SK-N-SH (cell line): ENCODE measurements at regions not wholly inside any gene's neighbourhood (a gene's known extent, or its start where the extent isn't known, plus 50 kb on each side); places are given as distances from the start of the nearest gene placed in this dataset.

Source experiments
- CTCF ChIA-PET: fragments of 300-600, 350-600 bp; formaldehyde crosslinking; extraction: SDS; loops from one replicate; lab custom pipeline; 2021; lab: Yijun Ruan, JAX
- POLR2A ChIA-PET: fragments of 350-600 bp; sonication (Branson Sonifier 250); formaldehyde crosslinking; extraction: SDS; loops from one replicate; lab custom pipeline; 2020; ENCODE audit warnings: antibody characterized with exemption, inconsistent platforms; lab: Yijun Ruan, JAX
- DNase-seq: peaks from one replicate; pipeline ENCODE4 v3.0.0; 2012
- H2AFZ ChIP-seq: fragments of 200-600 bp; sonication (generic); 2 replicates; pipeline ENCODE4 v1.8.1; 2016; ENCODE audit warnings: antibody characterized with exemption, mild to moderate bottlenecking, low read depth
- H3F3A ChIP-seq: fragments of 200-600 bp; sonication (generic); replicated peaks from 2 replicates; pipeline ENCODE3; 2016; ENCODE audit warnings: antibody characterized with exemption, mild to moderate bottlenecking; ENCODE audit not compliant: insufficient read depth
- H3K27ac ChIP-seq, 2 experiments: fragments of 200-500 bp in 1 of 2; fragments of 200-600 bp in 1 of 2; sonication (Bioruptor generic) in 1 of 2; sonication (generic), shearing (Covaris generic) in 1 of 2; 2 replicates each; pipeline versions ENCODE4 v1.5.1 to v1.6.1; 2014 to 2016; ENCODE audit warnings: low read depth in 2 of 2, inconsistent platforms in 1 of 2, low read length in 1 of 2, mild to moderate bottlenecking in 1 of 2, mixed read lengths in 1 of 2
- H3K27me3 ChIP-seq: fragments of 200-600 bp; sonication (generic), shearing (Covaris generic); 2 replicates; pipeline ENCODE4 v1.6.1; 2016; ENCODE audit warnings: mixed run types; ENCODE audit not compliant: insufficient read depth
- H3K36me3 ChIP-seq, 2 experiments: fragments of 200-500 bp in 1 of 2; fragments of 200-600 bp in 1 of 2; sonication (Bioruptor generic) in 1 of 2; sonication (generic) in 1 of 2; replicated peaks in 1 of 2; 2 replicates each; pipeline versions ENCODE3 to v1.5.1; 2014 to 2016; ENCODE audit warnings: low read length in 1 of 2, mild to moderate bottlenecking in 1 of 2; ENCODE audit not compliant: insufficient read depth in 2 of 2, control insufficient read depth in 1 of 2
- H3K4me1 ChIP-seq, 2 experiments: fragments of 200-500 bp in 1 of 2; fragments of 200-600 bp in 1 of 2; sonication (Bioruptor generic) in 1 of 2; sonication (generic), shearing (Covaris generic) in 1 of 2; 2 replicates each; pipeline versions ENCODE4 v1.5.1 to v1.6.1; 2014 to 2016; ENCODE audit warnings: low read depth in 1 of 2, low read length in 1 of 2, mixed run types in 1 of 2; ENCODE audit not compliant: insufficient read depth in 2 of 2, control insufficient read depth in 1 of 2
- H3K4me2 ChIP-seq: fragments of 200-600 bp; sonication (generic), shearing (Covaris generic); 2 replicates; pipeline ENCODE4 v1.6.1; 2017; ENCODE audit warnings: mixed run types
- H3K4me3 ChIP-seq, 2 experiments: fragments of 200-500 bp in 1 of 2; fragments of 200-600 bp in 1 of 2; sonication (Bioruptor generic) in 1 of 2; sonication (generic), shearing (Covaris generic) in 1 of 2; 2 replicates each; pipeline versions ENCODE4 v1.5.1 to v1.8.1; 2014 to 2016; ENCODE audit warnings: low read depth in 2 of 2, inconsistent platforms in 1 of 2, low read length in 1 of 2, mild to moderate bottlenecking in 1 of 2, mixed read lengths in 1 of 2, moderate library complexity in 1 of 2
- H3K79me2 ChIP-seq: fragments of 200-600 bp; sonication (generic); 2 replicates; pipeline ENCODE4 v1.8.1; 2017; ENCODE audit warnings: mild to moderate bottlenecking; ENCODE audit not compliant: insufficient read depth
- H3K9ac ChIP-seq: fragments of 200-600 bp; sonication (generic); 2 replicates; pipeline ENCODE4 v1.6.1; 2017; ENCODE audit warnings: mixed run types
- H3K9me2 ChIP-seq: fragments of 200-600 bp; sonication (generic); 2 replicates; pipeline ENCODE4 v1.6.1; 2017; ENCODE audit warnings: mixed run types
- H3K9me3 ChIP-seq: fragments of 200-600 bp; sonication (generic); 2 replicates; pipeline ENCODE4 v1.6.1; 2017; ENCODE audit warnings: mixed run types, mild to moderate bottlenecking, moderate library complexity
- H4K20me1 ChIP-seq: fragments of 200-600 bp; sonication (generic); 2 replicates; pipeline ENCODE4 v1.6.1; 2017; ENCODE audit warnings: mild to moderate bottlenecking, mixed run types; ENCODE audit not compliant: insufficient read depth
- CHD2 ChIP-seq: fragments of 150-350 bp; IDR thresholded peaks from 2 replicates; pipeline ENCODE4 v1.6.1; 2018; ENCODE audit warnings: low read length; ENCODE audit not compliant: partially characterized antibody
- CTCF ChIP-seq: fragments of 200-600 bp; sonication (generic); IDR thresholded peaks from 2 replicates; pipeline ENCODE4 v1.6.1; 2017; ENCODE audit warnings: antibody characterized with exemption, mild to moderate bottlenecking, moderate library complexity
- ELF1 ChIP-seq: IDR thresholded peaks from 2 replicates; pipeline ENCODE4 v1.4.0; 2012
- EP300 ChIP-seq, 2 experiments: IDR thresholded peaks; 2 replicates each; pipeline versions ENCODE4 v1.4.0 to v1.6.1; 2012; ENCODE audit warnings: borderline replicate concordance in 1 of 2, low read depth in 1 of 2, low read length in 1 of 2
- FOXM1 ChIP-seq: IDR thresholded peaks from 2 replicates; pipeline ENCODE4 v1.4.0; 2012; ENCODE audit warnings: low read depth, mild to moderate bottlenecking
- GATA2 ChIP-seq: sonication (generic); formaldehyde crosslinking; IDR thresholded peaks from 2 replicates; pipeline ENCODE4 v1.5.0; 2020; ENCODE audit warnings: mild to moderate bottlenecking, missing genetic modification reagents
- IRF3 ChIP-seq: fragments of 150-350 bp; IDR thresholded peaks from 2 replicates; pipeline ENCODE4 v1.6.1; 2016; ENCODE audit warnings: mild to moderate bottlenecking, low read depth, low read length
- MAX ChIP-seq: IDR thresholded peaks from 2 replicates; pipeline ENCODE4 v1.4.0; 2012; ENCODE audit warnings: low read depth
- MXI1 ChIP-seq: IDR thresholded peaks from 2 replicates; pipeline ENCODE4 v1.6.1; 2012; ENCODE audit warnings: mild to moderate bottlenecking, low read depth, low read length, improper control_type of control experiment
- NRF1 ChIP-seq: IDR thresholded peaks from 2 replicates; pipeline ENCODE4 v1.6.1; 2012; ENCODE audit warnings: low read depth, mild to moderate bottlenecking, low read length
- RAD21 ChIP-seq: IDR thresholded peaks from 2 replicates; pipeline ENCODE4 v1.6.1; 2012; ENCODE audit warnings: mild to moderate bottlenecking, low read length
- REST ChIP-seq: IDR thresholded peaks from 2 replicates; pipeline ENCODE4 v1.6.1; 2012; ENCODE audit warnings: mild to moderate bottlenecking, low read depth, low read length, moderate library complexity
- RFX5 ChIP-seq: IDR thresholded peaks from 2 replicates; pipeline ENCODE4 v1.6.1; 2012; ENCODE audit warnings: mild to moderate bottlenecking, improper control_type of control experiment, low read length
- RXRA ChIP-seq: IDR thresholded peaks from 2 replicates; pipeline ENCODE4 v1.4.0; 2012; ENCODE audit warnings: low read depth, mild to moderate bottlenecking, borderline replicate concordance
- SIN3A ChIP-seq: IDR thresholded peaks from 2 replicates; pipeline ENCODE4 v1.6.1; 2012; ENCODE audit warnings: low read depth, mild to moderate bottlenecking, low read length, moderate library complexity, borderline replicate concordance
- TEAD4 ChIP-seq: IDR thresholded peaks from 2 replicates; pipeline ENCODE4 v1.4.0; 2012; ENCODE audit warnings: mild to moderate bottlenecking, borderline replicate concordance; ENCODE audit not compliant: insufficient read depth
- USF2 ChIP-seq: fragments of 150-350 bp; IDR thresholded peaks from 2 replicates; pipeline ENCODE4 v1.6.1; 2017; ENCODE audit warnings: antibody characterized with exemption, low read length, low read depth, borderline replicate concordance
- WGBS: methylation state at CpG from one replicate; pipeline ENCODE4 v1.1.6; 2017; ENCODE audit warnings: low lambda C conversion rate; 5-methylcytosine and 5-hydroxymethylcytosine counted together
- TF ChIP-seq, protein P1 (sequence below): IDR thresholded peaks from 2 replicates; pipeline ENCODE4; 2012

- H3K79me2 ChIP-seq: no peaks in the 10 kb centered on the region
- POLR2A ChIA-PET: no interaction called here
- H2AFZ ChIP-seq: no peak overlapping the region
- 2% methylated on average over 2 of the region's 2 CpGs for WGBS
- CTCF ChIA-PET: no interaction called here
- H3K9me3 ChIP-seq: no peaks in the 10 kb centered on the region; the same call in 1 of the 2 replicates
- no peaks in the 10 kb centered on the region for H3K4me1 ChIP-seq
- H3K36me3 ChIP-seq: no peaks in the 10 kb centered on the region
- no peaks in the 10 kb centered on the region for H3K27me3 ChIP-seq
- no peaks in the 10 kb centered on the region for H3F3A ChIP-seq
- H4K20me1 ChIP-seq: no peaks in the 10 kb centered on the region
- no peak overlapping the region for H3K4me2 ChIP-seq
- H3K9ac ChIP-seq: no peak overlapping the region
- DNase-seq: no peak
- TF ChIP-seq IRF3: no peak
- no peak for TF ChIP-seq GATA2 (CRISPR knock-in tag)
- no peak for TF ChIP-seq NRF1
- TF ChIP-seq SIN3A: no peak
- no peak overlapping the region for H3K27ac ChIP-seq
- no peak overlapping the region for H3K4me3 ChIP-seq
- H3K9me2 ChIP-seq: no peaks in the 10 kb centered on the region
Observed at GRCh38 chr4:23558101-23558500, 331.7 kb downstream of the PPARGC1A start.

- H3K27ac ChIP-seq: no peak overlapping the region
- no peaks in the 10 kb centered on the region for H3K4me1 ChIP-seq
- CTCF ChIA-PET: no interaction called here
- no peaks in the 10 kb centered on the region for H3K36me3 ChIP-seq
- WGBS: 4% methylated on average over 3 of the region's 3 CpGs
- H3K27me3 ChIP-seq: no peaks in the 10 kb centered on the region
- POLR2A ChIA-PET: no interaction called here
- no peaks in the 10 kb centered on the region for H3K9me3 ChIP-seq
- no peak overlapping the region for H3K9ac ChIP-seq
- no peak overlapping the region for H3K4me3 ChIP-seq
- H3K9me2 ChIP-seq: no peaks in the 10 kb centered on the region
- H3K79me2 ChIP-seq: no peaks in the 10 kb centered on the region
- no peaks in the 10 kb centered on the region for H3F3A ChIP-seq
- no peak overlapping the region for H2AFZ ChIP-seq
- H3K4me2 ChIP-seq: no peak overlapping the region
- DNase-seq: no peak
- no peaks in the 10 kb centered on the region for H4K20me1 ChIP-seq
- TF ChIP-seq, protein P1, sequence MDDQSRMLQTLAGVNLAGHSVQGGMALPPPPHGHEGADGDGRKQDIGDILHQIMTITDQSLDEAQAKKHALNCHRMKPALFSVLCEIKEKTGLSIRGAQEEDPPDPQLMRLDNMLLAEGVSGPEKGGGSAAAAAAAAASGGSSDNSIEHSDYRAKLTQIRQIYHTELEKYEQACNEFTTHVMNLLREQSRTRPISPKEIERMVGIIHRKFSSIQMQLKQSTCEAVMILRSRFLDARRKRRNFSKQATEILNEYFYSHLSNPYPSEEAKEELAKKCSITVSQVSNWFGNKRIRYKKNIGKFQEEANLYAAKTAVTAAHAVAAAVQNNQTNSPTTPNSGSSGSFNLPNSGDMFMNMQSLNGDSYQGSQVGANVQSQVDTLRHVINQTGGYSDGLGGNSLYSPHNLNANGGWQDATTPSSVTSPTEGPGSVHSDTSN: no peak
- TF ChIP-seq MXI1 (no peak), IRF3 (no peak), RXRA (no peak), USF2 (no peak), REST (no peak), SIN3A (no peak), MAX (no peak), CHD2 (no peak), TEAD4 (no peak), ELF1 (no peak), RFX5 (no peak), EP300 (IDR thresholded peaks at IDR 0.05; ENCODE audit: borderline replicate concordance in 1 of 2, low read depth in 1 of 2, low read length in 1 of 2) (no peak), CTCF (no peak), RAD21 (no peak), FOXM1 (no peak)
Observed at GRCh38 chr4:23547601-23548000, 342.2 kb downstream of the PPARGC1A start.
